SKM-1 (cell line): ENCODE measurements at regions not wholly inside any gene's neighbourhood (a gene's known extent, or its start where the extent isn't known, plus 50 kb on each side); places are given as distances from the start of the nearest gene placed in this dataset.

Experiments
- DNase-seq: peaks from one replicate; lab custom pipeline; 2025; ENCODE audit not compliant: unreplicated experiment; lab: John Stamatoyannopoulos, UW

- no peak for DNase-seq
These were observed 86.1 kb upstream of the CYYR1 start for GRCh38 chr21:26659182-26659581.

- DNase-seq, result no peak
These were observed 82.4 kb upstream of the CYYR1 start for GRCh38 chr21:26655460-26655859.

- no peak for DNase-seq
These were observed 80.3 kb upstream of the CYYR1 start for GRCh38 chr21:26653430-26653829.

GRCh38 chr21:26652854-26653253, 79.8 kb upstream of the CYYR1 start:
- no peak for DNase-seq

- no peak for DNase-seq
These were observed 68.0 kb upstream of the CYYR1 start for GRCh38 chr21:26641062-26641461.

- no peak for DNase-seq
These were observed 64.2 kb upstream of the CYYR1 start for GRCh38 chr21:26637201-26637745.

- DNase-seq, result no peak
These were observed 62.6 kb upstream of the CYYR1 start for GRCh38 chr21:26635681-26636080.

GRCh38 chr21:26632691-26633090, 59.6 kb upstream of the CYYR1 start:
- no peak for DNase-seq

GRCh38 chr21:26626187-26626586, 53.1 kb upstream of the CYYR1 start:
- DNase-seq, result no peak

GRCh38 chr21:26624983-26625519, 52.0 kb upstream of the CYYR1 start:
- no peak for DNase-seq
